ENCODE measurements at regions not wholly inside any gene's neighbourhood (a gene's known extent, or its start where the extent isn't known, plus 50 kb on each side); places are given as distances from the start of the nearest gene placed in this dataset.
"Not testable (repeated sequence)": the region's sequence is repeated elsewhere in the genome, so short reads cannot be mapped to it uniquely, and the experiment has no call there.

GRCh38 chr11:71383461-71383860 is 64.7 kb downstream of the DHCR7 start:
- DNase-seq, result no peak

GRCh38 chr11:71381781-71382505 is 66.2 kb downstream of the DHCR7 start:
- DNase-seq, result no peak

- DNase-seq, result no peak
Measured at GRCh38 chr11:71379701-71380100, 68.5 kb downstream of the DHCR7 start.

GRCh38 chr11:71373791-71374454 is 74.3 kb downstream of the DHCR7 start:
- DNase-seq, result no peak

- no peak for DNase-seq
Measured at GRCh38 chr11:71372693-71373657, 75.2 kb downstream of the DHCR7 start.

GRCh38 chr11:71371674-71372069 is 76.5 kb downstream of the DHCR7 start:
- no peak for DNase-seq

- DNase-seq, result no peak
Measured at GRCh38 chr11:71370895-71371673, 77.1 kb downstream of the DHCR7 start.

GRCh38 chr11:71370020-71370747 is 78.0 kb downstream of the DHCR7 start:
- DNase-seq, result no peak

GRCh38 chr11:71369411-71369810 is 78.8 kb downstream of the DHCR7 start:
- DNase-seq, result no peak

- no peak for DNase-seq
Measured at GRCh38 chr11:71368966-71369365, 79.2 kb downstream of the DHCR7 start.

- no peak for DNase-seq
Measured at GRCh38 chr11:71367756-71368155, 80.4 kb downstream of the DHCR7 start.

GRCh38 chr11:71367276-71367675 is 80.9 kb downstream of the DHCR7 start:
- DNase-seq, result not testable (repeated sequence)

GRCh38 chr11:71366076-71366475 is 82.1 kb downstream of the DHCR7 start:
- DNase-seq, result no peak

- no peak for DNase-seq
Measured at GRCh38 chr11:71365626-71366025, 82.6 kb downstream of the DHCR7 start.

- DNase-seq, result no peak
Measured at GRCh38 chr11:71364806-71365205, 83.4 kb downstream of the DHCR7 start.

GRCh38 chr11:71364176-71364671 is 84.0 kb downstream of the DHCR7 start:
- DNase-seq, result peak; percentile 79

- no peak for DNase-seq
Measured at GRCh38 chr11:71363721-71364120, 84.5 kb downstream of the DHCR7 start.

GRCh38 chr11:71358963-71359567 is 89.1 kb downstream of the DHCR7 start:
- DNase-seq, result no peak

- no peak for DNase-seq
Measured at GRCh38 chr11:71358122-71358728, 90.0 kb downstream of the DHCR7 start.

- DNase-seq, result no peak
Measured at GRCh38 chr11:71357414-71357813, 90.8 kb downstream of the DHCR7 start.

GRCh38 chr11:71356904-71357303 is 91.3 kb downstream of the DHCR7 start:
- DNase-seq, result no peak
